GM06990 (cell line): ENCODE measurements at regions not wholly inside any gene's neighbourhood (a gene's known extent, or its start where the extent isn't known, plus 50 kb on each side); places are given as distances from the start of the nearest gene placed in this dataset.
"Not testable (repeated sequence)": the region's sequence is repeated elsewhere in the genome, so short reads cannot be mapped to it uniquely, and the experiment has no call there.

Experiments
- DNase-seq: peaks from one replicate; pipeline ENCODE4 v3.0.0-alpha.2; 2011; ENCODE audit not compliant: insufficient read length; ENCODE audit errors: extremely low read depth
- H3K27me3 ChIP-seq: replicated peaks from 2 replicates; pipeline ENCODE4 v1.6.0; 2011; ENCODE audit warnings: low read length; ENCODE audit not compliant: control insufficient read depth, insufficient read depth
- H3K36me3 ChIP-seq: 2 replicates; pipeline ENCODE4 v1.5.1; 2011; ENCODE audit warnings: low read length; ENCODE audit not compliant: control insufficient read depth, insufficient read depth
- H3K4me3 ChIP-seq: replicated peaks from 2 replicates; pipeline ENCODE4 v1.5.1; 2011; ENCODE audit warnings: low read depth, mild to moderate bottlenecking, control low read depth, low read length
- TF ChIP-seq, protein P1 (sequence below): IDR thresholded peaks from 2 replicates; pipeline ENCODE4 v1.5.1; 2011; ENCODE audit warnings: low read length, control low read depth, mild to moderate bottlenecking, inconsistent platforms; ENCODE audit not compliant: insufficient read depth, poor library complexity, severe bottlenecking

DNA sequence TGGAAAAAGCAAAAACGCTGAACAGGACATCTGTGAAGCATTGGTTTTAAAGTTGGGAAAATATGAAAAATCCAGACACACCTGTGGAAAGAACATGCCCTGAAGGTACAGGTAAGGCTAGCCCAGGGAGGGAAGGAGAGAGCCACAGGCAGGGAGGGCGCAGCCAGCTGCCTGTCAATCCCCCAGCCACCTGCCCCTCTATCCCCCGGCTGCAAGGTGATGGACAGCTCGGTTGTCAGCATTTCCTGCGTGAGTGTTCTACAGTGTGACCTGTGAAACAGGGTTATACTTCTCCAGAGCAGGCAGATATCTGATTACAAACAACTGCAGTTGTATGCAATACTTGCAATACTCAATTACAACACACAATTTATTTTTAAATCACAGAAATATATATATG lies 358.1 kb downstream of the SMOC2 start:
- TF ChIP-seq, protein P1, sequence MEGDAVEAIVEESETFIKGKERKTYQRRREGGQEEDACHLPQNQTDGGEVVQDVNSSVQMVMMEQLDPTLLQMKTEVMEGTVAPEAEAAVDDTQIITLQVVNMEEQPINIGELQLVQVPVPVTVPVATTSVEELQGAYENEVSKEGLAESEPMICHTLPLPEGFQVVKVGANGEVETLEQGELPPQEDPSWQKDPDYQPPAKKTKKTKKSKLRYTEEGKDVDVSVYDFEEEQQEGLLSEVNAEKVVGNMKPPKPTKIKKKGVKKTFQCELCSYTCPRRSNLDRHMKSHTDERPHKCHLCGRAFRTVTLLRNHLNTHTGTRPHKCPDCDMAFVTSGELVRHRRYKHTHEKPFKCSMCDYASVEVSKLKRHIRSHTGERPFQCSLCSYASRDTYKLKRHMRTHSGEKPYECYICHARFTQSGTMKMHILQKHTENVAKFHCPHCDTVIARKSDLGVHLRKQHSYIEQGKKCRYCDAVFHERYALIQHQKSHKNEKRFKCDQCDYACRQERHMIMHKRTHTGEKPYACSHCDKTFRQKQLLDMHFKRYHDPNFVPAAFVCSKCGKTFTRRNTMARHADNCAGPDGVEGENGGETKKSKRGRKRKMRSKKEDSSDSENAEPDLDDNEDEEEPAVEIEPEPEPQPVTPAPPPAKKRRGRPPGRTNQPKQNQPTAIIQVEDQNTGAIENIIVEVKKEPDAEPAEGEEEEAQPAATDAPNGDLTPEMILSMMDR: no peak
- Histone ChIP-seq H3K4me3 (no peak overlapping the region), H3K36me3 (no peaks in the 10 kb centered on the region), H3K27me3 (no peaks in the 10 kb centered on the region)
- DNase-seq: no peak

GRCh38 chr6:168796106-168796505 lies 355.1 kb downstream of the SMOC2 start:
- DNase-seq: no peak
- H3K4me3 ChIP-seq: no peak overlapping the region
- H3K27me3 ChIP-seq: no peaks in the 10 kb centered on the region
- TF ChIP-seq, protein P1: no peak
- no peaks in the 10 kb centered on the region for H3K36me3 ChIP-seq

DNA sequence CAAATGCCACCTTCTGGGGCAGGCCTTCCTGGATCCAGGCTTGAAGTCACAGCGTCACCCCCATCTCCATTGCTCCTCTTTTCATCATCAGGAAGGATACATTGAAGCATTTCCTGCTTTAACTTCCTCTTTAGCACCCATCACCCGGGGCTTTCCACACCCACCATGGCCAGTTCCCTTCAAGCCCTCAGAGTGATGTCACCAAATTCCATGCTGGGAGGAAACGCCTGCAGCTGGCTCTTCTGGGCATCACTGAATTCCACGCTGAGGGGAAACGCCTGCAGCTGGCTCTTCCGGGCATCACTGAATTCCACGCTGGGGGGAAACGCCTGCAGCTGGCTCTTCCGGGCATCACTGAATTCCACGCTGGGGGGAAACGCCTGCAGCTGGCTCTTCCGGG lies 354.6 kb downstream of the SMOC2 start:
- H3K36me3 ChIP-seq, DNase-seq, H3K4me3 ChIP-seq, H3K27me3 ChIP-seq: not testable (repeated sequence)

GRCh38 chr6:168794491-168794890 lies 353.5 kb downstream of the SMOC2 start:
- no peak overlapping the region for H3K4me3 ChIP-seq
- H3K36me3 ChIP-seq: no peaks in the 10 kb centered on the region
- H3K27me3 ChIP-seq: no peaks in the 10 kb centered on the region
- no peak for DNase-seq
- TF ChIP-seq, protein P1: no peak

DNA sequence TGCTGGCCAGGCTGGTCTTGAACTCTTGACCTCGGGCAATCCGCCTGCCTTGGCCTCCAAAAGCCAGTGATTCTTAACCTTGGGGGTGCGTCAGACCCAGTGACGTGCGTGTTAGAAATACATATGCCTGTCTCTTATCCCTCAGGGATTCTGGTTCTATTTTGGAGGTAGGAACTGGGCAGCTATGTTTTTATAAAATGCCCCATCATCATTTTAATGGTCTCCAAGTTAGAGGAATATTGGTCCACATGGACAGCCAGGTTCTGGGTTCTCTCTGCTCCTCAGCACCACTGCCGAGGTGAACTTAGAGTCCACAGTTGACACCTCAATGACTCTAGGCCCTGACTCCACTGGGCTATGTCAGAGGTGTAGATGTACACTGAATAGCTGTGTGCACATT lies 352.7 kb downstream of the SMOC2 start:
- TF ChIP-seq, protein P1: no peak
- H3K36me3 ChIP-seq: no peaks in the 10 kb centered on the region
- no peaks in the 10 kb centered on the region for H3K27me3 ChIP-seq
- H3K4me3 ChIP-seq: no peak overlapping the region
- no peak for DNase-seq

DNA sequence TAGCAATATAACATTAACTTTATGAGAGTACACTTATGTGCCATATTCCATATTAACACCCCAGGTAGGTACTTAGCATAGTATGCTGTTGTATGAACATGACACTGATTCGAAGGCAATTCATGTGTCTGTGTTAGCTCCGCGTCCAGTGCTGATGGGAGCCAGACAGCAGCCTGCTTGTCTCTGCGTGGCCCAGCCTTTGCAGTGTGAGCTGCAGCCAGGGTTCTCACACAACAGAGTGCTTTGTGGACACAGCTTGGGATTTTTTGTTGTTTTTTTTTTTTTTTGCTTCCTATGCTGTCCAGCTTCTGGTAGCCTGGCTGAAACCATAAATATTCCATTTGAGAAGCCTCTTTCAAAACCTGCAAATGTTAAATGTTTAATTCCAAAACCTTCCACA lies 350.9 kb downstream of the SMOC2 start:
- no peaks in the 10 kb centered on the region for H3K36me3 ChIP-seq
- no peak for DNase-seq
- no peak overlapping the region for H3K4me3 ChIP-seq
- TF ChIP-seq, protein P1: no peak
- H3K27me3 ChIP-seq: no peaks in the 10 kb centered on the region

DNA sequence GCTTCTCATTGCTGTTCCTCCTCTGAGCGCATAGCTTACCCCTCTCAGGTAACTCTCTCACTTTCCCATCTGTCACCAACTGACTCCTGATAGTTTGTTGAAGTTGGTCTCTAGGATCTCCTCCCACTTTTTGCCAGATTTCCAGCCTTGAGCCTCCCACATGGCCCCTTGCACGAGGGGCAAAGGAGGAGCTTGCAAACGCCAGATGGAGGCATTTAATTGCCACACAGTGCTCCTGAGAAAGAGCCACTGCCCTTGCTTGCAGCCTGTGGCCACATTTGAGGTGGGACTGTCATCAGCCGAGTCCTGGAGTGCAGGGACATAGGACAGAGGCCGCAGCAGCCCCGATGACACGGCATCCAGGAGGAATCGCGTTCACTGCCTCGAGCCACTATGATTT lies 348.7 kb downstream of the SMOC2 start:
- Histone ChIP-seq H3K36me3 (no peaks in the 10 kb centered on the region), H3K27me3 (no peaks in the 10 kb centered on the region), H3K4me3 (no peak overlapping the region)
- DNase-seq: no peak
- TF ChIP-seq, protein P1: no peak
